ENCODE measurements at regions not wholly inside any gene's neighbourhood (a gene's known extent, or its start where the extent isn't known, plus 50 kb on each side); places are given as distances from the start of the nearest gene placed in this dataset.
A peak's percentile ranks its signal among the peaks of the same experiment; 100 is the strongest.

DNA sequence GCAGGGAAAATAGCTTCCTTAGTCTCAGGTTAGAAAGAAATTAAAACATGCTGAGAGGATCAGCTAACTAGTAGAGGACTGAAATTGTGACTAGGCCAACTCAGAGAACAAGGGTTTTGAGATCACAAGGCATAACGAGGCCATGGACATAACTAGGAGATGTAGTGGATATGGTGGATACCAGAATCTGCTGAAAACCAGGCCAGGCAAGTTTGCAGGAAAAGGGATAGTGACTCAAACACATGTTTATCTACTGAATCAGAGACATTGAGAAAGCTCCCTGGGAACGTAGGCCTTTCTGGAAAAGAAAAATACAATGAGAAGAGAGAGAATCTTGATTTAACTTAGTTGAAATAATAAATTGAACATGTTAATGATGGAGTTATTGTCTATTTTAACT is 326.5 kb upstream of the GBE1 start:
- DNase-seq (ENCODE audit: low spot score) = no peak
- peak overlapping the region; percentile 69 for H3K27ac Mint-ChIP-seq (ENCODE audit: unreplicated experiment)
- no peaks in the 10 kb centered on the region for H3K9me3 Mint-ChIP-seq (ENCODE audit: low read depth)
- peaks cover 47% of the 10 kb centered on the region for H3K4me1 Mint-ChIP-seq (ENCODE audit: low read depth)
- H3K4me3 Mint-ChIP-seq (ENCODE audit: unreplicated experiment) = no peak overlapping the region
- H3K36me3 Mint-ChIP-seq (ENCODE audit: low read depth) = no peaks in the 10 kb centered on the region
- no peaks in the 10 kb centered on the region for H3K27me3 Mint-ChIP-seq (ENCODE audit: low read depth)
- TF ChIP-seq, protein P1, sequence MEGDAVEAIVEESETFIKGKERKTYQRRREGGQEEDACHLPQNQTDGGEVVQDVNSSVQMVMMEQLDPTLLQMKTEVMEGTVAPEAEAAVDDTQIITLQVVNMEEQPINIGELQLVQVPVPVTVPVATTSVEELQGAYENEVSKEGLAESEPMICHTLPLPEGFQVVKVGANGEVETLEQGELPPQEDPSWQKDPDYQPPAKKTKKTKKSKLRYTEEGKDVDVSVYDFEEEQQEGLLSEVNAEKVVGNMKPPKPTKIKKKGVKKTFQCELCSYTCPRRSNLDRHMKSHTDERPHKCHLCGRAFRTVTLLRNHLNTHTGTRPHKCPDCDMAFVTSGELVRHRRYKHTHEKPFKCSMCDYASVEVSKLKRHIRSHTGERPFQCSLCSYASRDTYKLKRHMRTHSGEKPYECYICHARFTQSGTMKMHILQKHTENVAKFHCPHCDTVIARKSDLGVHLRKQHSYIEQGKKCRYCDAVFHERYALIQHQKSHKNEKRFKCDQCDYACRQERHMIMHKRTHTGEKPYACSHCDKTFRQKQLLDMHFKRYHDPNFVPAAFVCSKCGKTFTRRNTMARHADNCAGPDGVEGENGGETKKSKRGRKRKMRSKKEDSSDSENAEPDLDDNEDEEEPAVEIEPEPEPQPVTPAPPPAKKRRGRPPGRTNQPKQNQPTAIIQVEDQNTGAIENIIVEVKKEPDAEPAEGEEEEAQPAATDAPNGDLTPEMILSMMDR (IDR thresholded peaks at IDR 0.05) = no peak

DNA sequence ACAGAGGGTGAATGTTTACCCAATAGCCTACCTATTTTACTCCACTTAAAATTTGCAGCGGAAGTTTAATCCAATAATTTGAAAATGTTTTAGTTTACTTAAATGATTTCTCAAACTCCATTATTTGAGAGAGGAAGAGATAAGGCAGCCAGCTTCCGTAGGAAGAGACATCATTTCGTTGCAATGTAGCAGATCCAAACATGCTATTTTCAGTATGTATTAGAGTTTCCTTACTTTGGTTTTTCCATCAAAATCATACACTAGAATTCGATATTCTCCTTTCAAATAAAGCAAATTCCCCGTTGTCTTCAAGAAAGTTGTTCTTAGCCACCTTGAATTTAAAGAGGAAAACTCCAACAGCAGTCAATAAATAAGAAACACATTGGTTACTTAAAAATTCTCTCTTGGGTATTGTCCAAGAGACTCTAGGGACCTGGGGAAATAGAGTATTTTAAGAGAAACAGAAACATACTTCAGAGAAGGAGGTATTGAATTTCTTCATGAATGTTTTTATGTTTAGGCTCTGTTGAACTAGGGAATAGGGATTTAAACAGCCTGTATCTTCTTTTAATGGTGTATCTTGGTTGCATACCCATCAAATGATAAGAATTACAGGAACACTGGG is 324.5 kb upstream of the GBE1 start:
- Mint-ChIP-seq H3K4me1 (ENCODE audit: low read depth) (peaks cover 57% of the 10 kb centered on the region), H3K27ac (ENCODE audit: unreplicated experiment) (no peak overlapping the region), H3K36me3 (ENCODE audit: low read depth) (no peaks in the 10 kb centered on the region), H3K9me3 (ENCODE audit: low read depth) (no peaks in the 10 kb centered on the region), H3K27me3 (ENCODE audit: low read depth) (no peaks in the 10 kb centered on the region), H3K4me3 (ENCODE audit: unreplicated experiment) (no peak overlapping the region)
- TF ChIP-seq, protein P1 (IDR thresholded peaks at IDR 0.05) = no peak
- no peak for DNase-seq (ENCODE audit: low spot score)

DNA sequence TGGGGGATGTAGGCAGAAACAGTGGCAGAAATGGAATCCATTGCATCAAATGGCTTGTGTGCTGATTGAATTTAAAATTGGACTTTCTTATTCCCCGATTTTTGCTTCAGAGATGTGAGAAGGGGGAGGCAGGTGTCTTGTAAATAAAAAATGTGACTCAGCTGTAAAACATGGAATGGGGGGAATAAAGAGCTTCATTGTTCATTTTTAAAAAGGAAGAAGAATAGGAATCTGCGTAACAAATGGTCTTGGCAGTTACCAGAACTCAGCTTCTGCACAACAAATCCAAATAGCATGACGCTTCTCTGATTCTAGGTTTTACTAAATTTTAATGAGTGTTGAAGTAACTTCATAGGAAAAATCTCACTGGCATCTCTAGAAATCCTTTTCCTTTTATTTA is 323.9 kb upstream of the GBE1 start:
- Mint-ChIP-seq H3K9me3 (ENCODE audit: low read depth) (no peaks in the 10 kb centered on the region), H3K27me3 (ENCODE audit: low read depth) (no peaks in the 10 kb centered on the region), H3K4me3 (ENCODE audit: unreplicated experiment) (no peak overlapping the region), H3K27ac (ENCODE audit: unreplicated experiment) (no peak overlapping the region), H3K36me3 (ENCODE audit: low read depth) (no peaks in the 10 kb centered on the region), H3K4me1 (ENCODE audit: low read depth) (peaks cover 63% of the 10 kb centered on the region)
- DNase-seq (ENCODE audit: low spot score) = no peak
- TF ChIP-seq, protein P1 (IDR thresholded peaks at IDR 0.05) = no peak

DNA sequence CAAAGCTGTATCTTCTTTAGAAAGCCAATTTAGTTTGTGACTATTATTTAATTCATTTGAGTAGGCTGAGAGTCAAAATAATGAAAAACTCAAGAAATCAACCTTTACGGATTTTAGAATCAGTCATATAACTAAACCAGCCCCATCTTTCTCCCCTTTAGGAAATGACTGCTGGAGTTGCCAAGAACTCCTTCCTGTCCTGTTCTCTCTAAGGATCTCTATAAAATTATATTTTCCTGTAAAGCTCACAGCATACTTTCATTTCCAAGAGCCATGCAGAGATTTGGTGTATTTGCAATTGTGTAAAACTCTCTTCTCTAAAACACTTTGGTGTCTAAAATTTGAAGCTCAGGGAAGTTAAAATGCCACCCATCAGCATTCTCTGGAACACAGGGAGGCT is 323.4 kb upstream of the GBE1 start:
- TF ChIP-seq, protein P1 (IDR thresholded peaks at IDR 0.05) = no peak
- Mint-ChIP-seq H3K9me3 (ENCODE audit: low read depth) (no peaks in the 10 kb centered on the region), H3K27ac (ENCODE audit: unreplicated experiment) (no peak overlapping the region), H3K4me1 (ENCODE audit: low read depth) (peaks cover 67% of the 10 kb centered on the region), H3K27me3 (ENCODE audit: low read depth) (no peaks in the 10 kb centered on the region), H3K4me3 (ENCODE audit: unreplicated experiment) (no peak overlapping the region), H3K36me3 (ENCODE audit: low read depth) (no peaks in the 10 kb centered on the region)
- DNase-seq (ENCODE audit: low spot score) = no peak

DNA sequence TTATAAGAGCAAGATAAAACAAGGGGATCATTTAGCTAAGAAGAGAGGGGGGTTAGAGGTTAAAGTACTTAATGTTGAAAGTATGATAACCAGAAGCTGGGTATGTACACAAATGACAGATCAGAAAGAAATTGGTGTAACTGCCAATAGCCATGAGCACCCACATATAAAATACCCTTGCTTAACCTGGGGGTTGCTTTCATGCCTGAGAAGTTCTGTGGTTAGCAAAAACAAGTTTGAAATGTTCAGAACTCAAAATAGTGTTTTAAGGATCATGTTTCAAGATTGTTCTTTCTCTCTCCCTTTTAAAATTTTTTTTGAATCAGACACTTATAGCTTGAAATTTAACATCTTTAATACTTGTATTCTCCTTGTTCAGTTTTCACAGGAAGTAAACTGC is 321.4 kb upstream of the GBE1 start:
- Mint-ChIP-seq H3K4me3 (ENCODE audit: unreplicated experiment) (no peak overlapping the region), H3K9me3 (ENCODE audit: low read depth) (no peaks in the 10 kb centered on the region), H3K36me3 (ENCODE audit: low read depth) (no peaks in the 10 kb centered on the region), H3K27me3 (ENCODE audit: low read depth) (no peaks in the 10 kb centered on the region), H3K27ac (ENCODE audit: unreplicated experiment) (no peak overlapping the region), H3K4me1 (ENCODE audit: low read depth) (peaks cover 65% of the 10 kb centered on the region)
- TF ChIP-seq, protein P1 (IDR thresholded peaks at IDR 0.05) = no peak
- DNase-seq (ENCODE audit: low spot score) = no peak
